HG03354 (cell line): ENCODE measurements at regions not wholly inside any gene's neighbourhood (a gene's known extent, or its start where the extent isn't known, plus 50 kb on each side); places are given as distances from the start of the nearest gene placed in this dataset.
"Not testable (repeated sequence)": the region's sequence is repeated elsewhere in the genome, so short reads cannot be mapped to it uniquely, and the experiment has no call there.

Experiments used
- ATAC-seq: cut with Tn5 transposase; IDR thresholded peaks from one replicate; pipeline ENCODE4 v1.9.1; 2021; ENCODE audit warnings: mild to moderate bottlenecking; ENCODE audit not compliant: unreplicated experiment, poor library complexity, severe bottlenecking

DNA sequence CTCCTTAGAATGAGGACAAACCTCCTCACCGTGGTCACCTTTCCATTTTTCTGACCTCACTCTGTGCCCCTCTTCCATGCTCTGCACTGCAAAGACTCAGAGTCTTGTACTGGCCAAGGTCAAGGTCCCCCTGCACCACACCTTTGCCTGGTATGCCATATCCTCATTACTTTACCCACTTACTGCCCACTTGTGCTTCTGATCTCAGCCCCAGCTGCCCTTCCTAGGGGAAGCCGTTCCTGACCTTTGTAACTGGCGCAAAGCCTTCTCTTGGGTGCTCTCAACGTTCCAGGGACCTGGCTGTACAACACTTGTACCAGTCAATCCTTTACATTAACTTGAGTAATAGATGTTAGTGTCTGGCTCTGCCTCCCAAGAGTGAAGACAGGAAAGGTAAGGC lies 256.0 kb downstream of the SV2B start:
- no peak for ATAC-seq

DNA sequence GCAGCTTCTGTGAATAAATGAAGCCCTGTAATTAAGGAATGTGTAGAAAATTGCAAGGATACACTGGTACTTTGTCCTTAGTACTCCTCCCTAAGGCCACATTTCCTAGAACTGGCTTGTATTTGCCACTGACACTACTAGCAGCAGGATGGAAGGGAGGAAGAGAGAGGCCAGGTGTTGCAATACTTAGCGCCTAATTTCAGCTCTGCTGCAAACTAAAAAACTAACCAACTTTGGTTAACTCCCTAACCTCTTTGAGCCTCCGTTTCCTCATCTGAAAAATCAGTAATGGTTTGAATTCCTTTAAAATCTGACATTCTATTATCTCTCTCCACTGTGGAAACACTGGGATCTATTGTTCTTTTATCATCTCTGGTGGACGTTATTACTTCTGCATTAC lies 257.0 kb downstream of the SV2B start:
- no peak for ATAC-seq

GRCh38 chr15:91357486-91357885 lies 257.4 kb downstream of the SV2B start:
- no peak for ATAC-seq

DNA sequence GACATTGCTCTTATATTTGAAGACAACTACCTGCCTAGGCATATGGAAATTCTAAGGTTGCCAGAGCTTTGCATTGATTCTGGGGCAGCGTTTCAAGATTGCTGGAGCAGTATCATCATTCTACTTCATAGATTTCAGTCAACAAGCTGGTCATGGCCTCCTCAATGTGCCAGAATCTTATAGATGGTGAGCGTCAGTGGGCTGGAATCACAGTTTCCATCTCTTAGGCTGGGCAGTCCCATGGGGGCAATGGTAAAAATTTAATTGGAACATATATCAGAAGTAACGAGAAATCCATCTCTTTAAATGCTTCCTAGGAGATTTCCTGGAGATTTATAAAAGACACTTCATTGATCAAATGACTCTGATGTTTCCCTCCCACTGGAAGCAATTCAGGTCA lies 258.3 kb downstream of the SV2B start:
- no peak for ATAC-seq

- not testable (repeated sequence) for ATAC-seq
These were observed 261.6 kb downstream of the SV2B start for GRCh38 chr15:91361696-91362095.

- no peak for ATAC-seq
These were observed 266.1 kb downstream of the SV2B start for GRCh38 chr15:91366111-91366510.

GRCh38 chr15:91368611-91369010 lies 268.6 kb downstream of the SV2B start:
- no peak for ATAC-seq

DNA sequence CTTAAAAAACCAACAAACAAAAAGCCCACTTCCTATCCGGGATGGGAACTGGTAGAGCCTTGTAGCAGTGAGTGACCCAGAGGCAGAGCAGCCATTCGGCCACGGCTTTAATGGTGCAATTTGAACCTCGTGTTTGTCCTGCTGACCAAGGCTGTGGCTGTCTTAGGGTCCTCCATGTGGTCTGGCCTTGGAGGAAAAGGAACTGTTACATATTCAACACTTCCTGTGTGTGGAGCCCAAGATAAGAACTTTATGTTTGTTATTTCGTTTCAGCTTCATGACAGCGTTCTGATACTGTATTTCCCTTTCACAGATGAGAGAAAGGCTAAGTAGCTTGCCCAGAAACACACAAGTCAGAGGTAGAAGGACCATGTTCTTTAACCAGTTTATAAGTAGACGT lies 269.8 kb downstream of the SV2B start:
- no peak for ATAC-seq

DNA sequence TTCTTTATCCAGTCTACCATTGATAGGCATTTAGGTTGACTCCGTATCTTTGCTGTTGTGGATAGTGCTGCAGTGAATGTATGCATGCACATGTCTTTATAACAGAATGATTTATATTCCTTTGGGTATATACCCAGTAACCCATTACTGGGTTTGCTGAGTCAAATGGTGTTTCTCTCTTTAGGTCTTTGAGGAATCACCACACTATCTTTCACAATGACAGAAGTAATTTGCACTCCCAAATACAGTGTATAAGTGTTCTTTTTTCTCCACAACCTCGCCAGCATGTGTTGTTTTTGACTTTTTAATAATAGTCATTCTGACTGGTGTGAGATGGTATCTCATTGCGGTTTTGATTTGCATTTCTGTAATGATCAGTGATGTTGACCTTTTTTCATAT lies 271.3 kb downstream of the SV2B start:
- ATAC-seq = not testable (repeated sequence)

DNA sequence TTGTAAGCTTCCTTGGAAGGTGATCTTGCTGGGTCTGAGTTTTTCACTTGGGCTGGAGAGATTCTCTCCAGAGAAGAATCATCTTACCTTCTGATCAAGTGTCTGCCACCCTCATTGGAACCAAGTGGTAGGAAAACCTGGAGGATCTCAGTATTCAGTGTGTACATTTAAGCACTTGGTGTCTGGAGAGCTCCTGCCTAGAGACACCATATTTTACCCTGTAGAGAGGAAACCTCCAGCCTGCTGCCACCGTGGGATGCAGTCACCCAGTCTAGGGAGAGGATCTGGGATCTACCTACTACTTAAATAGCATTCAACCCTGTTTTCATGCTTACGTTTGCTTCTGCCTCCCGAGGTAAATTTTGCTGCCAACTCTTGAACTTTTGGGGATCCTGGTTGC lies 274.3 kb downstream of the SV2B start:
- ATAC-seq = no peak

DNA sequence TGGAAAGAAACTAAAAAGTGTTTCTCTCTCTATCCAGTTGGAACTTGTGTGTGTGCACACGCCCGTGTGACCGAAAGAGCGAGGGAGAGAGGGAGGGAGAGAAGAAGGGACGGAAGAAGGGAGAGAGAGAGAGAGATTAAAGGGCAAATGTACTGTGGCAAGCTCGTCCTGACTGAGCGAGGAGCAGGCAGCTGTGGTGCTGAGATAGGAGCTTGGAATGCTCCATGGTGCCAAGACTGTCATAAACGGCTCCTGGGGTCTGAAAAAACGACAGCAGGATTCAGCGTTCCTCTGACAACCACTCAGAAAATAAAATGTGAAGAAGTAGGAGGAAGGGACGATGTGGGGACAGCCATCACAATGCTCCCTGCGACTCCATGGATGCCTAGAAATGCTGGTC lies 276.0 kb downstream of the SV2B start:
- no peak for ATAC-seq

DNA sequence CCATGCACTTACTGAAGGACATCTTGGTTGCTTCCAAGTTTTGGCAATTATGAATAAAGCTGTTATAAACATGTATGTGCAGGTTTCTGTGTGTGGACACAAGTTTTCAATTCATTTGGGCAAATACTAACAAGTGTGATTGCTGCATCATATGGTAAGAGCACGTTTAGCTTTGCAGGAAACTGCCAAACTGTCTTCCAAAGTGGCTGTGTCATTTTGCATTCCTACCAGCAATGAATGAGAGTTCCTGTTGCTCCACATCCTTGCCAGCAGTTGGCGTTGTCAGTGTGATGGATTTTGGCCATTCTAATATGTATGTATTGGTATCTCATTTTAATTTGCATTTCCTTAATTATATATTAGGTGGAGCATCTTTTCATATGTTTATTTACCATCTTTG lies 280.1 kb downstream of the SV2B start:
- ATAC-seq = no peak

DNA sequence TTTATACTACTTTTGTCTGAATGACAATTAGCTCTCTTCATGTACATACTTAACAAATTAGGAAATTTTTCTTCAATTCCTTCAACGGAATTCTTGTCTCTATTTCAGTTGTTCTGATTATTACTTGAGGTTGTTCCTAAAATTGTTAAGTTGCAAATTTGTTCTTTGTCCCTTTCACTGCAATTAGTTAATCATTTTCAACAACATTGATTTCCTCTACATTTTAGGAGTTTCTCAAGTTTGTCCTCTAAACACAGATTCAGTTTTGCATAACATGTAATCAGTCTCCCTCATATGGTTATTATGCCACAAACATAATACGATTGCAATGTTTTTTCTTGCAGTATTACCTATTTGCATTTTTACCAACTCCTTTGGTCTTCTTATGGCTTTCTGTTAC lies 283.5 kb downstream of the SV2B start:
- ATAC-seq = no peak

DNA sequence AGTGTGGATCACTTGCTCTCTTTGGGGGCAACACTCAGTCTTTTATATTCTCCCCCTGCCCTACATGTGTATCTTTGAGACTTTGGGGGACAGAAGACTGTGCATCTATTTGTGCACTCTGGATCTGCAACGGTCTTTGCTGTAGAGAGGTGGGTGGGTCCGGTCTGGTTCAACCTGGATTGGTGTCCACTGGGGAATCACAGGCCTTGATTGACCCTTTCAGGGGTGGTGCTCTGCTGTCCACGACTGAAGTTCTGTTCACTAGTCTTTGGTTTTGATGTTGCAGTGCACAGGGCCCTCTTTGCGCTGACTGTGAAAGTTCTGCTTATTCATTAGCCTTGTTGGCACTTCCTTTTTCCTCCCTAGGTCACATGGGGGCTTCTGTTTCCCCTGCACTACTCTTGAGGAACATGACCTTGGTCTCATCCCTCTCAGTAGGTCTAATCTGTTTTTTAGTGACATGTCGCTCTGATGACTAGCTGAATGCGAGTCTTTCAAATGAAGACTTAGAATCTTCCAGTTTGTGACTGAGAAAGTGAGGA lies 284.2 kb downstream of the SV2B start:
- no peak for ATAC-seq

GRCh38 chr15:91385311-91385710 lies 285.3 kb downstream of the SV2B start:
- ATAC-seq = no peak

- no peak for ATAC-seq
These were observed 293.1 kb downstream of the SV2B start for GRCh38 chr15:91393186-91393585.

GRCh38 chr15:91400481-91400880 lies 300.4 kb downstream of the SV2B start:
- no peak for ATAC-seq

- ATAC-seq = peak; percentile 77
These were observed 307.3 kb downstream of the SV2B start for GRCh38 chr15:91407269-91407889.

GRCh38 chr15:91408476-91409076 lies 308.5 kb downstream of the SV2B start:
- peak; percentile 71 for ATAC-seq

DNA sequence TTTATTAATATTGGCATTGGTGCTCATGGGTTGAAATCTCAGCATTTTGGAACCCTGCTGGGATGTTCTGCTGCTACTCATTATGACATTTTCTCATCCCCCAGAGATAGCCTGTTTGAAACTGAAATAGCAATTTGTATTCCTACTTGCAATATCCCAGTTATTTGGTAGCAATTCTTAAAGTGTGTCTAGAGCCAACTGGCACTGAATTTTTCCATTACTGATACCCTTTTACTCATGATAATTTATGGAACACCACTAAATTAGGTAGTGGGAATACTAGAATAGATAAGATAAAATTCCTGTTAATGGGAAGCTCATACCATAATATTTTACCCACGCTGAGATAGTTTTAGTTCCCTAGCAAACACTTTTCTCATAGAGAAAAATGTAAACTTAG lies 309.3 kb downstream of the SV2B start:
- no peak for ATAC-seq

DNA sequence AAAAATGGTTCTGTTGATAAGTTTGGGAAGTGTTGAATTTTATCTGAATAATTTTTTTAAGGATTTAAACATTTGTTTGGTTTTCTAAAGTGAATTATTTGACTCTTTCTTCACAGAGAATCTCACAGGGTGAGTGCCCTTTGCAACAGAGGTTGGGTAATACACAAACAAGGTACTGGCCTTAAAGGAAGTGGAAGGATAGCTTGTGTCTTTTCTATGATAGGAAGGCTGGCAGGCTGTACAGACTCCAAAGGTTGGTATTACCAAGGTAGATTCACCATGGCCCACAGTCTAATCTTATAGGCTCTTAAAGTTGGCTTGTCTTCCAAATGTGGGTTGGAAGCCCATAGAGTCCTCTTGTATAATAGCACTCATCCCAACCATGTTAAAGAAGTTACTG lies 311.5 kb downstream of the SV2B start:
- no peak for ATAC-seq
